Nephron (organoid): ENCODE measurements at regions not wholly inside any gene's neighbourhood (a gene's known extent, or its start where the extent isn't known, plus 50 kb on each side); places are given as distances from the start of the nearest gene placed in this dataset.

Source experiments
- H3K27ac Mint-ChIP-seq, 3 experiments: 2 replicates each; pipeline ENCODE4 v1.8.0; 2020; ENCODE audit warnings: mixed read lengths in 3 of 3, mild to moderate bottlenecking in 2 of 3, moderate library complexity in 1 of 3
- H3K27me3 Mint-ChIP-seq: 2 replicates; pipeline ENCODE4 v1.8.0; 2021; ENCODE audit warnings: low read depth, mild to moderate bottlenecking, moderate library complexity, mixed read lengths
- H3K36me3 Mint-ChIP-seq: 2 replicates; pipeline ENCODE4 v1.8.0; 2020; ENCODE audit warnings: low read depth, mixed read lengths
- H3K4me1 Mint-ChIP-seq: 2 replicates; pipeline ENCODE4 v1.8.0; 2020; ENCODE audit warnings: mixed read lengths
- H3K4me3 Mint-ChIP-seq, 3 experiments: 2 replicates each; pipeline ENCODE4 v1.8.0; 2020; ENCODE audit warnings: mild to moderate bottlenecking in 3 of 3, mixed read lengths in 3 of 3, moderate library complexity in 2 of 3
- H3K9me3 Mint-ChIP-seq: 2 replicates; pipeline ENCODE4 v1.8.0; 2020; ENCODE audit warnings: mixed read lengths
- TF ChIP-seq, protein P1 (sequence below), 3 experiments: fragments of 200-600 bp; sonication (generic); IDR thresholded peaks; one replicate each; pipeline ENCODE4 v1.5.0; 2021; ENCODE audit warnings: antibody characterized with exemption in 3 of 3; ENCODE audit not compliant: unreplicated experiment in 3 of 3

DNA sequence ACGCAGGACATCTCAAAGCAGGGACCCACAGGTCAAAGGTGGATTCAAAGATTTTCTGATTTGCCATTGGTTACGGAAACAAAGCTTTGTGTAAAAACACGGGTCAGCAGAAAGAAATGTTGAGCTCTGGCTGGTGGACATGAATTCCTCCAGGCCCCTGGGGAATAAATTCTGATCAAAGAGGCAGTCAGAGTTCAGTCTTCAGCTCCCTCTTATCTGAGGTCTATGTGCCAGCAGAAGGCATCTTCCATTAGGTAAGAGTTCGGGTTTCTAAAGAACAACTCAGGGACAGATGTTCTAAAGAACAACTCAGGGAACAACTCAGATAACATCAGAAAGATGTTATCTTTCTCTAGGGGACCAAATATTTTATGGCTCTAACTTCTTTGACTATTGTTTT is 64.9 kb upstream of the PALS2 start:
- Mint-ChIP-seq H3K27ac (peak overlapping the region in 1 of 3 experiments; percentile 55), H3K9me3 (no peaks in the 10 kb centered on the region), H3K4me3 (no peak overlapping the region), H3K4me1 (peaks cover 4% of the 10 kb centered on the region), H3K27me3 (no peaks in the 10 kb centered on the region), H3K36me3 (no peaks in the 10 kb centered on the region)
- TF ChIP-seq, protein P1, sequence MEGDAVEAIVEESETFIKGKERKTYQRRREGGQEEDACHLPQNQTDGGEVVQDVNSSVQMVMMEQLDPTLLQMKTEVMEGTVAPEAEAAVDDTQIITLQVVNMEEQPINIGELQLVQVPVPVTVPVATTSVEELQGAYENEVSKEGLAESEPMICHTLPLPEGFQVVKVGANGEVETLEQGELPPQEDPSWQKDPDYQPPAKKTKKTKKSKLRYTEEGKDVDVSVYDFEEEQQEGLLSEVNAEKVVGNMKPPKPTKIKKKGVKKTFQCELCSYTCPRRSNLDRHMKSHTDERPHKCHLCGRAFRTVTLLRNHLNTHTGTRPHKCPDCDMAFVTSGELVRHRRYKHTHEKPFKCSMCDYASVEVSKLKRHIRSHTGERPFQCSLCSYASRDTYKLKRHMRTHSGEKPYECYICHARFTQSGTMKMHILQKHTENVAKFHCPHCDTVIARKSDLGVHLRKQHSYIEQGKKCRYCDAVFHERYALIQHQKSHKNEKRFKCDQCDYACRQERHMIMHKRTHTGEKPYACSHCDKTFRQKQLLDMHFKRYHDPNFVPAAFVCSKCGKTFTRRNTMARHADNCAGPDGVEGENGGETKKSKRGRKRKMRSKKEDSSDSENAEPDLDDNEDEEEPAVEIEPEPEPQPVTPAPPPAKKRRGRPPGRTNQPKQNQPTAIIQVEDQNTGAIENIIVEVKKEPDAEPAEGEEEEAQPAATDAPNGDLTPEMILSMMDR (IDR thresholded peaks at IDR 0.05; ENCODE audit: unreplicated experiment in 3 of 3): no peak

DNA sequence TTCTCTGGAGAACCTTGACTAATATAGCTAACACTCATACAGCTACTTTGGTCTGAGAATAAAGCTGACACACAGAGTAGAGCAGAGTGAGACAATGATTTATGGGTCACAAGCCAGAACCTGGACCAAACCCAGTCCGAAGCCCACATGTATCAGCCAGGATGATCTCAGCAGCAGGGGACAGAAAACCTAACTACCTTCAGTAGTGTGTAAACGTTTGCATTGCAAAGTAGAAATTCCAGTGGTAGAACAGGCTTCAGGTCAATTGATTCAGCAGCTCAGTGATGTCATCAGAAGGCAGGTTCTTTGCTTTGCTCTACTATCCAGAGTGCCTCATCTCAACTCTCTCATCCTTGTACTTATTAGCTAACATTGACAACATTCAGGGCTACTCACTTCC is 62.5 kb upstream of the PALS2 start:
- no peak overlapping the region for H3K4me3 Mint-ChIP-seq

DNA sequence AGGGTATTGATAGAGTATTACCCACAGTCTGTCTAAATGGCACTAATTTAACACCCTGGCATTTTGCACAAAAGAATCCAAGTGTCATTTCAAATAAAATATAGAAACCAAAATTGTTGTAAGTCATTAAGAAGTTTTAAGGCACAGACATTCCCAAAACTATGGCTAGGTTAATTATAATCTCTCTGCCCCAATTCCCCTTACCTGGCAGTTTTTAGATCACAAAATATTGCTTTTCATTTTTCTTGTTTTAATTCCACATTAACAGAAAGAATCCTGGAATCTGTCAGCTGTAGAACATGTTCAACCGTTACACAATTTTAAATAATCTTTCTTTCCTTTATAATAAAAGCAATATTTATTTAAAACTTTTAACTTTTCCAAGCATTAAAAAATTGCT is 56.1 kb upstream of the PALS2 start:
- H3K36me3 Mint-ChIP-seq: no peaks in the 10 kb centered on the region
- TF ChIP-seq, protein P1 (IDR thresholded peaks at IDR 0.05; ENCODE audit: unreplicated experiment in 3 of 3): no peak
- no peak overlapping the region for H3K4me3 Mint-ChIP-seq
- H3K9me3 Mint-ChIP-seq: no peaks in the 10 kb centered on the region
- H3K4me1 Mint-ChIP-seq: no peaks in the 10 kb centered on the region
- H3K27me3 Mint-ChIP-seq: no peaks in the 10 kb centered on the region
- H3K27ac Mint-ChIP-seq: no peak overlapping the region

More for the DNA sequence above, 62.5 kb upstream of the PALS2 start:
- H3K27me3 Mint-ChIP-seq: no peaks in the 10 kb centered on the region
- H3K36me3 Mint-ChIP-seq: no peaks in the 10 kb centered on the region
- H3K4me1 Mint-ChIP-seq: no peaks in the 10 kb centered on the region
- H3K9me3 Mint-ChIP-seq: no peaks in the 10 kb centered on the region
- peak overlapping the region in 1 of 3 experiments; percentile 39 for H3K27ac Mint-ChIP-seq
- TF ChIP-seq, protein P1 (IDR thresholded peaks at IDR 0.05; ENCODE audit: unreplicated experiment in 3 of 3): no peak

DNA sequence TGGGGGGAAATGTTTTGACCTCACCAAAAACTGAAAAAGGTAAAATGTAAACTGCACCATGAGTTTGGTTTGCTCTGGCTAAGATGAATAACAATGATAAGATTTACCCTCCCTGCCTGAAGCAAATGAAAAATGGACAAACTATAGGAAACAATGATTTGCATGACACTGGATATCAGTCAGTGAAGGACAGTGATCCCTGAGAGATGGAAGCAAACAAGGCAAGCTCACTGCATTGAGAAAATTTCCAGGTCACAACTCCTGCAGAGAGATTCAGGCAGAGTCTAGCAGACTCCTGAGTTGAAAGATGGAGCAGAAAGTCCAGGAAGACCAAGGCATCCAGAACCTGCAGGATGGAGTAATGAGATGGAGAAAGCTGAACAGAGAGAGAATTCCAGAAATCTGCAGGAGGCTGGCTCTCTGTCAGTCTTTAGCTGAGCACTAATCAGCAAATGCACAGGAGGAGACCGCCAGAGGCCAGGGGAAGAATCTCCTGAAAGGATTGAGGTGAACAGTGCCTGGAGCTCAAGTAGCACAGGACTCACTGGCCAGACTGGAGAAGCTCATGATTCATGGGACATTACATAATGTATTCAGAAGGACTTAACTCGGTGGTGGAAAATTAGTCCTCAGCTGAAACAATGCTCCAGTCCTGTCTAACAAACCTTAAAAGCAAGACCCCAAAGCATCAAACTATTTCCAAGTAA is 51.2 kb upstream of the PALS2 start:
- Mint-ChIP-seq H3K4me3 (no peak overlapping the region), H3K27me3 (no peaks in the 10 kb centered on the region), H3K36me3 (no peaks in the 10 kb centered on the region), H3K9me3 (no peaks in the 10 kb centered on the region), H3K4me1 (no peaks in the 10 kb centered on the region), H3K27ac (no peak overlapping the region)
- TF ChIP-seq, protein P1 (IDR thresholded peaks at IDR 0.05; ENCODE audit: unreplicated experiment in 3 of 3): no peak
